ENCODE measurements at regions not wholly inside any gene's neighbourhood (a gene's known extent, or its start where the extent isn't known, plus 50 kb on each side); places are given as distances from the start of the nearest gene placed in this dataset.

DNA sequence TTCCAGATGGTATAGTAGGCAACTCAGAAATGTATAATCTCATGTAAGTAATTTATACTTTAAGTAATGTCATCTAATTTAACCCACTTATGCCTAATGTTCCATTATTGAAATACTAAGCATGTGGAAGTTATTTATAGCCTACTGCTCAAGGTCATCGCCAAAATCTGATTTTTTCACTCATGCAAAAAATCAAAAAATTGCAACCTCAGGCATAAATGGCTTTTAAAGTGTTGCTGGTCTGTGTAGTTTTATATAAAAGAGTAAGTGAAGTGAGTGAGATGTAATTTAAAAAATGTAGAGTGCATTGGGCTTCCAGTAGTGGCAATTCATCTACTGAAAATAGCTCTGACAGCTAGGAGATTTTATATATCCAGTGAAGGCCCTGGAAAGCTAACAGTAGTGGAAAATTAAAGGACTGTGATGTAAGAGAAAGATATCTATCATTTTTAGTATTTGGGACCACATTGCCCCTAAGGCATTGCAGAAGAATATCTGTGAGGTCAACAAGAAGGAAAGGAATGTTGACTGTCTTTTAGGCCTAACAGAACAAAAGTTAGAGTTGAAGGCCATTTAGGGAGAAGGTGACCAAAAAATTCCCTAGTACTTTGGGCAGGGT, 624.5 kb upstream of the CHORDC1 start:
- TF ChIP-seq MAZ (IDR thresholded peaks at IDR 0.05; ENCODE audit: borderline replicate concordance, low read depth, low read length): no peak
- TF ChIP-seq, protein P1, sequence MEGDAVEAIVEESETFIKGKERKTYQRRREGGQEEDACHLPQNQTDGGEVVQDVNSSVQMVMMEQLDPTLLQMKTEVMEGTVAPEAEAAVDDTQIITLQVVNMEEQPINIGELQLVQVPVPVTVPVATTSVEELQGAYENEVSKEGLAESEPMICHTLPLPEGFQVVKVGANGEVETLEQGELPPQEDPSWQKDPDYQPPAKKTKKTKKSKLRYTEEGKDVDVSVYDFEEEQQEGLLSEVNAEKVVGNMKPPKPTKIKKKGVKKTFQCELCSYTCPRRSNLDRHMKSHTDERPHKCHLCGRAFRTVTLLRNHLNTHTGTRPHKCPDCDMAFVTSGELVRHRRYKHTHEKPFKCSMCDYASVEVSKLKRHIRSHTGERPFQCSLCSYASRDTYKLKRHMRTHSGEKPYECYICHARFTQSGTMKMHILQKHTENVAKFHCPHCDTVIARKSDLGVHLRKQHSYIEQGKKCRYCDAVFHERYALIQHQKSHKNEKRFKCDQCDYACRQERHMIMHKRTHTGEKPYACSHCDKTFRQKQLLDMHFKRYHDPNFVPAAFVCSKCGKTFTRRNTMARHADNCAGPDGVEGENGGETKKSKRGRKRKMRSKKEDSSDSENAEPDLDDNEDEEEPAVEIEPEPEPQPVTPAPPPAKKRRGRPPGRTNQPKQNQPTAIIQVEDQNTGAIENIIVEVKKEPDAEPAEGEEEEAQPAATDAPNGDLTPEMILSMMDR (conservative IDR thresholded peaks at IDR 0.05; ENCODE audit: low read depth, low read length): no peak

Data from IMR-90 (cell line).